GM12864 (cell line): ENCODE measurements at regions not wholly inside any gene's neighbourhood (a gene's known extent, or its start where the extent isn't known, plus 50 kb on each side); places are given as distances from the start of the nearest gene placed in this dataset.

Experiments
- DNase-seq: peaks from one replicate; pipeline ENCODE4 v3.0.0-alpha.2; 2011; ENCODE audit warnings: low read depth
- H3K4me3 ChIP-seq: 2 replicates; pipeline ENCODE4 v1.5.1; 2011; ENCODE audit warnings: mild to moderate bottlenecking, low read depth, low read length, control low read depth
- CTCF ChIP-seq: IDR thresholded peaks from 2 replicates; pipeline ENCODE4 v1.5.1; 2011; ENCODE audit warnings: low read depth, mild to moderate bottlenecking, moderate library complexity, low read length, control low read depth, inconsistent platforms; ENCODE audit errors: missing control alignments

GRCh38 chr13:71219698-71220415, 647.1 kb downstream of the DACH1 start:
- TF ChIP-seq CTCF = no peak
- H3K4me3 ChIP-seq = no peak overlapping the region
- DNase-seq = no peak

DNA sequence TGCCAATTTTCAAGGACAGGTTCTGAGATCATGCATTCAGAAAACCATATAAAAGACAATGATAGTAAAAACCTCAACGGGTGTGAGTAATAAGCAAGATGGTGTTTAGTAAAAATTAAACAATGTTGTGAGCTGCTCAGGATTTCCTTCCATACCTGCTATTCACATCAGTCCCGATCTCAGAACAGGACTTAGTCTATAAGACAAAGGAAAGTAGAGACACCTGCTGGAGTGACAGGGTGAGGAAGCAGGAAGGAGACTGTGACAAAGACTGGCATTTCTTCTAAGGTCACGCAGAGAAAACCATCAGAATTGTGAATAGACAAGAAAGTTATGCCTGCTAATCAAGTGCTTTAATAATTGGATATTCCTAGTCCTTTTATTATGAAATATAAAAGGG, 648.0 kb downstream of the DACH1 start:
- peak; percentile 15 for TF ChIP-seq CTCF
- H3K4me3 ChIP-seq = no peak overlapping the region
- DNase-seq = no peak

DNA sequence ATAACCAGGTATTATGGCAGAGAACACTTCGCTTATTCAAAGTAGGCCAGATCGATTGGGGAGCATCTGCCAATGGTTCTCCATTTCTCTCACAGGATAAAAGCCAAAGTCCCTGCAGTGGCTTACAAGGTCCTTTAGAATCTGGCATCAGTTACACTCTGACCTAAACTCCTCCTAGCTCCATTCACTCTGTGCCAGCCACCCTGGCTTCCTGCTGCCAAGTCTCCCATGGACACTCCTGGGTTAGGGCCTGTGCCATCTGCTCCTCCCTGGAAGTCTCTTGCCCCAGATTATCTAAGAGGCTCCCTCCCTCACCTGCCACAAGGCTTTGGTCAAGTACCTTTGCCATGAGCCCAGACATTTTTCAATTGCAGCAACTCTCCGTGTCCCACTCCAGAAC, 649.2 kb downstream of the DACH1 start:
- no peak overlapping the region for H3K4me3 ChIP-seq
- no peak for TF ChIP-seq CTCF
- DNase-seq = no peak

GRCh38 chr13:71214821-71215220, 652.2 kb downstream of the DACH1 start:
- no peak for TF ChIP-seq CTCF
- no peak for DNase-seq
- no peak overlapping the region for H3K4me3 ChIP-seq

DNA sequence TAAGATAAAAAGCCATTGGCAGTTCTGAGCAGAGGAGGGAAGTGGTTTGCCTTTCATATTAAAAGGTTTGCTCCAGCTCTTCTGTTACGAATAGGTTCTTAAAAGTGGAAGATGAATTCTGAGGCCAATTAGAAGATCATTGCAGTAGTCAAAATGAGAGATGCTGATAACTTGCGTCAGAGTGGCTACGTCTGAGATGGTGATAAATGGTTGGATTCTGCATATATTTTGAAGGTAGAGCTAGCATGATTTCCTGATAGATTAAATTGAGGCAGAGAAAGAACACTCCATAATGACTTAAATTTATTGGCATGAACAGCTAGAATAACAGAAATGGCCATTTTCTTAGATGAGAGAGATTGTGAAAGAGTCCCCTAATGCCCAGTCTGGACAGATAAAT, 652.6 kb downstream of the DACH1 start:
- no peak for TF ChIP-seq CTCF
- H3K4me3 ChIP-seq = no peak overlapping the region
- no peak for DNase-seq

DNA sequence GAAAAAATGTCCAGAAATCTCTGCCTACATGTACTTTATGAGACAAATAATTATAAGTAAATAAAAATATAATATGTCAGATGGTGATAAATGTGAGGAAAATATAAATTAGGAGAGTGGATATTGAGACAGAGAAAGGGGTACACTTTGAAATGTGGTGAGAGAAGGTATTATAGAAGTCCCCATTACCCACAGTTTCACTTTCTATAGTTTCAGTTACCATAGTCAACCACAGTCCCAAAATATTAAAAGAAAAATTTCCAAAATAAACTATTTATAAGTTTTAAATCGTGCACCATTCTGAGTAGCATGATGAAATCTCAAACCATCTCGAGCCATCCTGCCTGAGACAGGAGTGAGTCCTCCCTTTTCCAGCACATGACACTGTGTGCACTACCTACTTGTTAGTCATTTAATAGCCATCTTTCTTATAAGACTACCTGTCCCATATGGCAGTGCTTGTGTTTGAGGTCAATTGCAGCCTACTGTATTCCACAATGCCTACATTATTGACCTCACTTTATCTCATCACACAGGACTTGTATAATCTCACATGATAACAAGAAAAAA, 653.7 kb downstream of the DACH1 start:
- no peak overlapping the region for H3K4me3 ChIP-seq
- no peak for TF ChIP-seq CTCF
- no peak for DNase-seq

DNA sequence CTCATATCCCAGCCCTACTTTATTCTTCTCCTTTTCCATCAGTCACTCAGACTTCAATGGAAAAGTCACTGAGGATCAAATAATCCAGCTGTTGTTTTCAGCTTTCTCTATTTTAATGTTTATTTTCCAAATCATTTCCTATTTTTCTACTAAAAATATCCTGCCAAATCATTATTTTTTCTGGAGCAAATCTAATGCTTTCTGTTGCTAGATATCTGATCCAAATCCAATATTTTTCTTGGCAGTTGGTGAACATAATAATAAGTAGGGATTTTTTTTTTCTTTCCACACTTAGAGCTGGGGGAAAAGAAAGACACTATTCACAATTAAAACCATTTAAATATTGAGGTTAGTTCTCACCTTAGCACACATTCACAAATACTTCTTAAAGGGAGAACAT, 656.1 kb downstream of the DACH1 start:
- DNase-seq = no peak
- TF ChIP-seq CTCF = no peak
- H3K4me3 ChIP-seq = no peak overlapping the region
